WTC11 (cell line): ENCODE measurements at regions not wholly inside any gene's neighbourhood (a gene's known extent, or its start where the extent isn't known, plus 50 kb on each side); places are given as distances from the start of the nearest gene placed in this dataset.
"Not testable (repeated sequence)": the region's sequence is repeated elsewhere in the genome, so short reads cannot be mapped to it uniquely, and the experiment has no call there.

Source experiments
- ATAC-seq: fragments of 200-7000 bp; cut with Tn5 transposase; 2 replicates; pipeline ENCODE4 v1.10.0; 2021; ENCODE audit warnings: mild to moderate bottlenecking, moderate library complexity
- CTCF ChIA-PET: fragments of 300-600 bp; sonication (Branson Sonifier 250); formaldehyde crosslinking; loops from one replicate; lab custom pipeline; 2021; ENCODE audit warnings: antibody characterized with exemption; lab: Charles Lee
- POLR2A ChIA-PET: fragments of 350-600 bp; sonication (Branson Sonifier 250); formaldehyde crosslinking; loops from one replicate; lab custom pipeline; 2021; ENCODE audit warnings: antibody characterized with exemption; lab: Charles Lee
- DNase-seq: peaks from one replicate; pipeline ENCODE4 v3.0.0; 2021; ENCODE audit warnings: low spot score
- H3K27ac Mint-ChIP-seq: 2 replicates; pipeline ENCODE4 v1.8.0; 2021; ENCODE audit warnings: mixed read lengths
- H3K27me3 Mint-ChIP-seq: 2 replicates; pipeline ENCODE4 v1.8.0; 2021; ENCODE audit warnings: low read depth, mild to moderate bottlenecking, moderate library complexity, mixed read lengths
- H3K36me3 Mint-ChIP-seq: 2 replicates; pipeline ENCODE4 v1.8.0; 2021; ENCODE audit warnings: mixed read lengths
- H3K4me1 Mint-ChIP-seq: 2 replicates; pipeline ENCODE4 v1.8.0; 2022; ENCODE audit warnings: mixed read lengths
- H3K4me3 Mint-ChIP-seq: 2 replicates; pipeline ENCODE4 v1.8.0; 2021; ENCODE audit warnings: mild to moderate bottlenecking, moderate library complexity, mixed read lengths
- H3K9me3 Mint-ChIP-seq: 2 replicates; pipeline ENCODE4 v1.8.0; 2021; ENCODE audit warnings: mixed read lengths
- ATF6 ChIP-seq: sonication (generic); formaldehyde crosslinking; IDR thresholded peaks from 2 replicates; pipeline ENCODE4 v1.8.1; 2023; ENCODE audit warnings: mild to moderate bottlenecking, missing genetic modification reagents
- ESRRA ChIP-seq: sonication (generic); formaldehyde crosslinking; IDR thresholded peaks from 2 replicates; pipeline ENCODE4 v1.8.1; 2022; ENCODE audit warnings: mild to moderate bottlenecking, missing genetic modification reagents, borderline replicate concordance
- FOXK1 ChIP-seq: sonication (generic); formaldehyde crosslinking; IDR thresholded peaks from 2 replicates; pipeline ENCODE4 v1.8.0; 2022; ENCODE audit warnings: mild to moderate bottlenecking, moderate library complexity, missing genetic modification reagents
- FOXP4 ChIP-seq: sonication (generic); formaldehyde crosslinking; IDR thresholded peaks from 2 replicates; pipeline ENCODE4 v1.8.0; 2022; ENCODE audit warnings: mild to moderate bottlenecking, missing genetic modification reagents
- KAT7 ChIP-seq: sonication (generic); formaldehyde crosslinking; IDR thresholded peaks from 2 replicates; pipeline ENCODE4 v1.8.1; 2023; ENCODE audit warnings: missing genetic modification reagents, mild to moderate bottlenecking, borderline replicate concordance
- PRRX2 ChIP-seq: fragments of 250-450 bp; sonication (Bioruptor Pico); IDR thresholded peaks from 2 replicates; pipeline ENCODE4 v1.8.0; 2021; ENCODE audit warnings: mild to moderate bottlenecking
- TEAD1 ChIP-seq: sonication (generic); formaldehyde crosslinking; IDR thresholded peaks from 2 replicates; pipeline ENCODE4 v1.8.0; 2022; ENCODE audit warnings: mild to moderate bottlenecking, missing genetic modification reagents
- USF1 ChIP-seq: sonication (generic); formaldehyde crosslinking; IDR thresholded peaks from 2 replicates; pipeline ENCODE4 v1.8.0; 2022; ENCODE audit warnings: mild to moderate bottlenecking, missing genetic modification reagents
- ZNF232 ChIP-seq: sonication (generic); formaldehyde crosslinking; IDR thresholded peaks from 2 replicates; pipeline ENCODE4 v1.8.0; 2022; ENCODE audit warnings: mild to moderate bottlenecking, missing genetic modification reagents
- ZNF425 ChIP-seq: fragments of 250-450 bp; sonication (Bioruptor Pico); conservative IDR thresholded peaks from 2 replicates; pipeline ENCODE4 v1.9.0; 2021; ENCODE audit warnings: mild to moderate bottlenecking
- ZNF532 ChIP-seq: fragments of 250-450 bp; sonication (Bioruptor Pico); IDR thresholded peaks from 2 replicates; pipeline ENCODE4 v1.9.0; 2021; ENCODE audit warnings: mild to moderate bottlenecking, borderline replicate concordance

- no peak for TF ChIP-seq ZNF532
- TF ChIP-seq TEAD1 (CRISPR knock-in tag): no peak
- no peak for TF ChIP-seq USF1 (CRISPR knock-in tag)
- no peak for TF ChIP-seq ZNF425 (CRISPR knock-in tag)
- TF ChIP-seq ESRRA: no peak
These were observed 147.3 kb downstream of the ARL4A start (continued) for GRCh38 chr7:12834782-12835181.

- POLR2A ChIA-PET: no interaction called here
- TF ChIP-seq FOXP4 (CRISPR knock-in tag) (0 out of 2 replicates have a peak, but pooled peaks have one; percentile 49), KAT7 (CRISPR knock-in tag) (0 out of 2 replicates have a peak, but pooled peaks have one; percentile 54), FOXK1 (CRISPR knock-in tag) (no peak), PRRX2 (CRISPR knock-in tag) (no peak), ATF6 (no peak), ZNF232 (0 out of 2 replicates have a peak, but pooled peaks have one; percentile 41)
- H3K27me3 Mint-ChIP-seq: no peaks in the 10 kb centered on the region
- CTCF ChIA-PET: interaction anchor here (1.7 kb wide), 1 partner anchor 153 kb away, joined by 7 read pairs; no protein-coding TSS in a partner anchor
- peak overlapping the region; percentile 24 for H3K4me3 Mint-ChIP-seq
- peaks cover 43% of the 10 kb centered on the region for H3K9me3 Mint-ChIP-seq
- DNase-seq: peak; percentile 62
- peaks cover 12% of the 10 kb centered on the region for H3K4me1 Mint-ChIP-seq
- H3K27ac Mint-ChIP-seq: no peak overlapping the region
- H3K36me3 Mint-ChIP-seq: peaks cover 20% of the 10 kb centered on the region
- peak; percentile 89 for ATAC-seq
These were observed 152.2 kb downstream of the ARL4A start for GRCh38 chr7:12839508-12840153.

- Mint-ChIP-seq H3K9me3 (peaks cover 65% of the 10 kb centered on the region), H3K36me3 (peaks cover 35% of the 10 kb centered on the region)
- CTCF ChIA-PET, DNase-seq, H3K27me3 Mint-ChIP-seq, POLR2A ChIA-PET, H3K27ac Mint-ChIP-seq, H3K4me3 Mint-ChIP-seq, ATAC-seq, H3K4me1 Mint-ChIP-seq: not testable (repeated sequence)
These were observed 157.3 kb downstream of the ARL4A start for GRCh38 chr7:12844732-12845131.
